B cell (primary cell): ENCODE measurements at regions not wholly inside any gene's neighbourhood (a gene's known extent, or its start where the extent isn't known, plus 50 kb on each side); places are given as distances from the start of the nearest gene placed in this dataset.

ENCODE experiments used
- ATAC-seq: fragments of 200-7000 bp; cut with Tn5 transposase; one replicate; pipeline ENCODE4 v1.10.0; 2021; ENCODE audit warnings: low read depth, mild to moderate bottlenecking, moderate number of reproducible peaks, moderate library complexity
- CTCF ChIA-PET: fragments of 350-600 bp; sonication (Branson Sonifier 250); formaldehyde crosslinking; loops from one replicate; lab custom pipeline; 2021; ENCODE audit warnings: antibody characterized with exemption, inconsistent platforms; lab: Charles Lee
- POLR2A ChIA-PET: fragments of 350-600 bp; sonication (Branson Sonifier 250); formaldehyde crosslinking; loops from one replicate; lab custom pipeline; 2021; ENCODE audit warnings: antibody characterized with exemption; lab: Charles Lee
- DNase-seq: peaks from one replicate; pipeline ENCODE4 v3.0.0; 2013
- H2AFZ ChIP-seq: 2 replicates; pipeline ENCODE4 v1.6.1; 2012; ENCODE audit warnings: mild to moderate bottlenecking, low read depth, low read length; ENCODE audit not compliant: insufficient read depth, poor library complexity, severe bottlenecking
- H3K27ac ChIP-seq, 2 donors: 1 replicate in 1 of 2; 2 replicates in 1 of 2; pipeline ENCODE4 v1.5.1; 2012 to 2013; ENCODE audit warnings: low read length in 2 of 2, mild to moderate bottlenecking in 2 of 2, moderate library complexity in 1 of 2
- H3K27me3 ChIP-seq, 4 experiments: fragments of 200-600 bp in 1 of 4; sonication (generic) in 1 of 4; replicated peaks in 1 of 4; 1 replicate in 2 of 4; 2 replicates in 2 of 4; pipeline versions ENCODE4 v1.6.1 to v1.7.0; 2013 to 2016; ENCODE audit warnings: low read length in 3 of 4, mild to moderate bottlenecking in 2 of 4, mixed read lengths in 1 of 4, moderate library complexity in 1 of 4; ENCODE audit not compliant: insufficient read depth in 4 of 4, control insufficient read depth in 3 of 4; ENCODE audit errors: control extremely low read depth in 1 of 4
- H3K36me3 ChIP-seq, 2 experiments: replicated peaks in 1 of 2; 1 replicate in 1 of 2; 2 replicates in 1 of 2; pipeline versions ENCODE4 v1.6.1 to v1.7.1; 2013; ENCODE audit warnings: low read length in 1 of 2; ENCODE audit not compliant: insufficient read depth in 2 of 2, control insufficient read depth in 1 of 2; ENCODE audit errors: control extremely low read depth in 1 of 2, extremely low read depth in 1 of 2
- H3K4me1 ChIP-seq, 2 donors: fragments of 200-600 bp in 1 of 2; sonication (generic) in 1 of 2; 1 replicate in 1 of 2; 2 replicates in 1 of 2; pipeline versions ENCODE4 v1.5.1 to v1.6.1; 2013 to 2017; ENCODE audit warnings: low read length in 2 of 2; ENCODE audit not compliant: control insufficient read depth in 2 of 2, insufficient read depth in 2 of 2
- H3K4me2 ChIP-seq: replicated peaks from 2 replicates; pipeline ENCODE3; 2012; ENCODE audit warnings: mild to moderate bottlenecking, low read depth, low read length; ENCODE audit not compliant: poor library complexity, severe bottlenecking
- H3K4me3 ChIP-seq, 5 experiments: fragments of 200-600 bp in 1 of 5; sonication (generic) in 1 of 5; 1 replicate in 3 of 5; 2 replicates in 2 of 5; pipeline versions ENCODE4 v1.5.1 to v1.7.0; 2011 to 2016; ENCODE audit warnings: low read length in 4 of 5, mild to moderate bottlenecking in 4 of 5, low read depth in 2 of 5, control low read depth in 1 of 5, moderate library complexity in 1 of 5; ENCODE audit not compliant: insufficient read depth in 1 of 5; ENCODE audit errors: control extremely low read depth in 1 of 5, extremely low read depth in 1 of 5
- H3K79me2 ChIP-seq: fragments of 200-600 bp; sonication (generic); one replicate; pipeline ENCODE4 v1.6.0; 2016; ENCODE audit warnings: low read length; ENCODE audit not compliant: control insufficient read depth, insufficient read depth
- H3K9ac ChIP-seq: fragments of 200-600 bp; sonication (generic); 2 replicates; pipeline ENCODE4 v1.6.1; 2017; ENCODE audit warnings: mild to moderate bottlenecking, low read length, moderate library complexity
- H3K9me3 ChIP-seq, 3 donors: one replicate each; pipeline versions ENCODE4 v1.6.1 to v1.7.1; 2013; ENCODE audit warnings: low read length in 2 of 3; ENCODE audit not compliant: control insufficient read depth in 2 of 3, insufficient read depth in 1 of 3; ENCODE audit errors: control extremely low read depth in 1 of 3
- H4K20me1 ChIP-seq: 2 replicates; pipeline ENCODE4 v1.6.0; 2012; ENCODE audit warnings: mild to moderate bottlenecking, low read length; ENCODE audit not compliant: insufficient read depth, control insufficient read depth, poor library complexity, severe bottlenecking
- H3K27ac Mint-ChIP-seq: one replicate; pipeline ENCODE4 v1.8.0; 2021; ENCODE audit warnings: mixed read lengths
- H3K27me3 Mint-ChIP-seq: one replicate; pipeline ENCODE4 v1.8.0; 2021; ENCODE audit warnings: mixed read lengths
- H3K4me1 Mint-ChIP-seq: one replicate; pipeline ENCODE4 v1.8.0; 2021; ENCODE audit warnings: mixed read lengths
- H3K4me3 Mint-ChIP-seq: one replicate; pipeline ENCODE4 v1.8.0; 2021; ENCODE audit warnings: mixed read lengths
- H3K9me3 Mint-ChIP-seq: one replicate; pipeline ENCODE4 v1.8.0; 2022; ENCODE audit warnings: mixed read lengths; ENCODE audit not compliant: insufficient read depth
- EZH2 ChIP-seq: IDR thresholded peaks from 2 replicates; pipeline ENCODE4 v1.6.1; 2012; ENCODE audit warnings: borderline replicate concordance, low read depth, mild to moderate bottlenecking, moderate library complexity, low read length; ENCODE audit not compliant: insufficient read depth, poor library complexity, severe bottlenecking
- WGBS: methylation state at CpG from one replicate; pipeline ENCODE4 v1.1.5; 2013; ENCODE audit warnings: missing lambda C conversion rate; ENCODE audit not compliant: insufficient coverage; 5-methylcytosine and 5-hydroxymethylcytosine counted together
- intact Hi-C: fragments of 100-400 bp; cut with micrococcal nuclease; formaldehyde crosslinking; loops from one replicate; pipeline ENCODE4 v1.10.0; 2022
- TF ChIP-seq, protein P1 (sequence below): fragments of 200-600 bp; IDR thresholded peaks from one replicate; pipeline ENCODE4 v1.8.0; 2022; ENCODE audit warnings: antibody characterized with exemption, mild to moderate bottlenecking

DNA sequence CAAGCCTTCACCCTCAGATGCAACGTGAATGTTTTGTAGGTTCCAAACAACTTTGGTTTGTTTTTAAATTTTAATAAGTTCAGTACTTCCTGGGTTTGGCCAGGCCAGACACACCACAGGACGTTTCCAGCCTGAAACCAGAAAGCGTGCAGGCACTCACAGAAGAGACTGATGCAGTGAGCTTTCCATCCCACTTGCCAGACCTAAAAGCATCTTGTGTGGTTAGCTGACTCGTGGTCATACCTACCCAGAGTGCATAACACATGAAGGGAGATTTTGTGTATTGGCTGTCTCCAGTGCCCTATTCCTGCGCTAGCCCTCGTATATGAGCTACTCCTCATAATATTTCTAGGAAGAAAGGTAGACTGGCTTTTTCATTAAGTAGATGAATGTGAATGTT, 297.3 kb upstream of the FAR2 start:
- Histone ChIP-seq H3K27ac (no peak overlapping the region), H2AFZ (no peak overlapping the region), H3K79me2 (no peaks in the 10 kb centered on the region), H3K4me1 (no peaks in the 10 kb centered on the region), H3K27me3 (no peaks in the 10 kb centered on the region), H3K4me3 (no peak overlapping the region), H3K4me2 (no peak overlapping the region), H3K36me3 (no peaks in the 10 kb centered on the region), H3K9me3 (no peaks in the 10 kb centered on the region), H3K9ac (no peak overlapping the region), H4K20me1 (no peaks in the 10 kb centered on the region)
- no peak for ATAC-seq
- intact Hi-C loops: no loop called here
- POLR2A ChIA-PET: no interaction called here
- H3K4me1 Mint-ChIP-seq: no peaks in the 10 kb centered on the region
- CTCF ChIA-PET: no interaction called here
- H3K27ac Mint-ChIP-seq: no peak overlapping the region
- no peak for DNase-seq
- H3K9me3 Mint-ChIP-seq: no peaks in the 10 kb centered on the region
- WGBS: 53% methylated on average over 3 of the region's 6 CpGs
- TF ChIP-seq, protein P1, sequence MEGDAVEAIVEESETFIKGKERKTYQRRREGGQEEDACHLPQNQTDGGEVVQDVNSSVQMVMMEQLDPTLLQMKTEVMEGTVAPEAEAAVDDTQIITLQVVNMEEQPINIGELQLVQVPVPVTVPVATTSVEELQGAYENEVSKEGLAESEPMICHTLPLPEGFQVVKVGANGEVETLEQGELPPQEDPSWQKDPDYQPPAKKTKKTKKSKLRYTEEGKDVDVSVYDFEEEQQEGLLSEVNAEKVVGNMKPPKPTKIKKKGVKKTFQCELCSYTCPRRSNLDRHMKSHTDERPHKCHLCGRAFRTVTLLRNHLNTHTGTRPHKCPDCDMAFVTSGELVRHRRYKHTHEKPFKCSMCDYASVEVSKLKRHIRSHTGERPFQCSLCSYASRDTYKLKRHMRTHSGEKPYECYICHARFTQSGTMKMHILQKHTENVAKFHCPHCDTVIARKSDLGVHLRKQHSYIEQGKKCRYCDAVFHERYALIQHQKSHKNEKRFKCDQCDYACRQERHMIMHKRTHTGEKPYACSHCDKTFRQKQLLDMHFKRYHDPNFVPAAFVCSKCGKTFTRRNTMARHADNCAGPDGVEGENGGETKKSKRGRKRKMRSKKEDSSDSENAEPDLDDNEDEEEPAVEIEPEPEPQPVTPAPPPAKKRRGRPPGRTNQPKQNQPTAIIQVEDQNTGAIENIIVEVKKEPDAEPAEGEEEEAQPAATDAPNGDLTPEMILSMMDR: no peak
- TF ChIP-seq EZH2: no peak
- H3K4me3 Mint-ChIP-seq: no peak overlapping the region
- H3K27me3 Mint-ChIP-seq: no peaks in the 10 kb centered on the region

DNA sequence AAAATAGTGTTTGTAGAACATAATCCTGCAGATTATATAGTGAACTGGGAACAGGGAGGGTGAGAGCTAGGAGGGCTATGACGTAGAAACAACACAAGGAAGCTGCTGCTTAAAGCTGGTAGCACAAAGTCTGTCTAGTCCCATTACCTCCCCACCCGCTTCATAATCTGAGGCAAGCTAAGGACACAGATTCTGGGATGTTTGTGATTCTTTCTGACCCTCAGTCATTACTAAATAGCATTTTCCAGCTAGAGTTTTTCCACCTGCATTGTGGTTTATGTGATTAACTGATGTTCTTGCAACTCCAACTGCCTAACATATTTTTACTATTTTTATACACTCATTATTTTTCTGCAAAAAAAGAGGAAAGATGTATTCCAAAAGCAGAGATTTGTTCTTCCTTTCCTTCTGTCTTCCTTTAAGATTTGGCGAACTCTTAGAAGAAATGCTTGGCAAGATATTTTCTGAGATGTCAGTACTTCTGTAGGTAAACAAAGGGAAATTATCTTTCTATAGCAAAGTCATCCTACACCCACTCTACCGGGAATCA, 293.2 kb upstream of the FAR2 start:
- POLR2A ChIA-PET: no interaction called here
- H3K27ac Mint-ChIP-seq: no peak overlapping the region

More for the DNA sequence above, 293.2 kb upstream of the FAR2 start:
- Histone ChIP-seq H3K9ac (no peak overlapping the region), H3K27ac (no peak overlapping the region), H2AFZ (no peak overlapping the region), H4K20me1 (no peaks in the 10 kb centered on the region), H3K36me3 (no peaks in the 10 kb centered on the region), H3K27me3 (no peaks in the 10 kb centered on the region), H3K79me2 (no peaks in the 10 kb centered on the region), H3K4me3 (no peak overlapping the region), H3K4me1 (no peaks in the 10 kb centered on the region), H3K4me2 (no peak overlapping the region), H3K9me3 (no peaks in the 10 kb centered on the region)
- intact Hi-C loops: no loop called here
- CTCF ChIA-PET: no interaction called here
- TF ChIP-seq, protein P1: no peak
- TF ChIP-seq EZH2: no peak
- no peaks in the 10 kb centered on the region for H3K27me3 Mint-ChIP-seq
- H3K4me1 Mint-ChIP-seq: no peaks in the 10 kb centered on the region
- no peak for DNase-seq
- no peak for ATAC-seq
- 63% methylated on average over 1 of the region's 4 CpGs for WGBS
- H3K9me3 Mint-ChIP-seq: no peaks in the 10 kb centered on the region
- H3K4me3 Mint-ChIP-seq: no peak overlapping the region
